HG03064 (cell line): ENCODE measurements at regions not wholly inside any gene's neighbourhood (a gene's known extent, or its start where the extent isn't known, plus 50 kb on each side); places are given as distances from the start of the nearest gene placed in this dataset.

Experiments used
- ATAC-seq: cut with Tn5 transposase; IDR thresholded peaks from one replicate; pipeline ENCODE4 v1.9.1; 2021; ENCODE audit warnings: low read depth; ENCODE audit not compliant: unreplicated experiment

GRCh38 chr14:54294802-54295201 is 102.0 kb upstream of the CDKN3 start:
- no peak for ATAC-seq

GRCh38 chr14:54299410-54300363 is 97.1 kb upstream of the CDKN3 start:
- ATAC-seq = no peak

- ATAC-seq = no peak
These were observed 95.9 kb upstream of the CDKN3 start for GRCh38 chr14:54300881-54301280.

GRCh38 chr14:54301359-54301758 is 95.4 kb upstream of the CDKN3 start:
- ATAC-seq = no peak

- ATAC-seq = no peak
These were observed 90.0 kb upstream of the CDKN3 start for GRCh38 chr14:54306806-54307205.

GRCh38 chr14:54309615-54310014 is 87.2 kb upstream of the CDKN3 start:
- ATAC-seq = no peak

- no peak for ATAC-seq
These were observed 86.5 kb upstream of the CDKN3 start for GRCh38 chr14:54310151-54310850.

- no peak for ATAC-seq
These were observed 86.0 kb upstream of the CDKN3 start for GRCh38 chr14:54310851-54311228.

GRCh38 chr14:54312166-54312801 is 84.5 kb upstream of the CDKN3 start:
- ATAC-seq = no peak

- no peak for ATAC-seq
These were observed 82.3 kb upstream of the CDKN3 start for GRCh38 chr14:54314365-54315104.

GRCh38 chr14:54316652-54317051 is 80.2 kb upstream of the CDKN3 start:
- ATAC-seq = no peak

- no peak for ATAC-seq
These were observed 79.4 kb upstream of the CDKN3 start for GRCh38 chr14:54317391-54317790.

- no peak for ATAC-seq
These were observed 74.6 kb upstream of the CDKN3 start for GRCh38 chr14:54322246-54322645.

GRCh38 chr14:54322701-54323337 is 74.0 kb upstream of the CDKN3 start:
- no peak for ATAC-seq

GRCh38 chr14:54325766-54326165 is 71.0 kb upstream of the CDKN3 start:
- ATAC-seq = no peak

GRCh38 chr14:54329082-54329695 is 67.6 kb upstream of the CDKN3 start:
- ATAC-seq = no peak

GRCh38 chr14:54330876-54331275 is 65.9 kb upstream of the CDKN3 start:
- no peak for ATAC-seq

- ATAC-seq = no peak
These were observed 65.3 kb upstream of the CDKN3 start for GRCh38 chr14:54331516-54331915.

GRCh38 chr14:54332490-54332889 is 64.3 kb upstream of the CDKN3 start:
- ATAC-seq = no peak

GRCh38 chr14:54333511-54333910 is 63.3 kb upstream of the CDKN3 start:
- ATAC-seq = no peak
